A673 (cell line): ENCODE measurements at regions not wholly inside any gene's neighbourhood (a gene's known extent, or its start where the extent isn't known, plus 50 kb on each side); places are given as distances from the start of the nearest gene placed in this dataset.

Experiments
- CTCF ChIP-seq: fragments of 300-800, 200-600 bp; sonication (generic); conservative IDR thresholded peaks from 2 replicates; pipeline ENCODE4 v1.5.1; 2017; ENCODE audit warnings: low read depth, mild to moderate bottlenecking, antibody characterized with exemption, low read length, moderate library complexity, mixed read lengths
- EZH2 ChIP-seq: fragments of 200-600 bp; sonication (generic); IDR thresholded peaks from 2 replicates; pipeline ENCODE4 v1.6.1; 2017; ENCODE audit warnings: borderline replicate concordance, low read depth, mild to moderate bottlenecking, mixed read lengths, antibody characterized with exemption, low read length; ENCODE audit not compliant: poor library complexity, severe bottlenecking

DNA sequence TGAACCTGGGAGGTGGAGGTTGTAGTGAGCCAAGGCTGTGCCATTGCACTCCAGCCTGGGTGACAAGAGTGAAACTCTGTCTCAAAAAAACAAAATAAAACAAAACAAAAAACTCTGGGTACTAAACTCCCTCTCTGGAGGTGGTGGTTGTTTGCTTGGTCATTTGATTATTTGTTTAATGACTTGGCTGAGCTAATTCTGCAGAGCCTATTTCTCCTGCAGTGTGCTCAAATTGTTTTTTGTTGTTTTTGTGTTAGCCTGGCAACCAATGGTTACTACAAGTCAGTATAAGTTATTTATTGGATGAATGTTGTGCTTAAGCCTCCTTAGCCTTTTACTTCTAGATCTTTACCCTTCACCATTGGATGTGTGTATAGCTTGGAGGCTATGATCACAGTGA, 387.5 kb downstream of the ADCYAP1 start:
- TF ChIP-seq CTCF (no peak), EZH2 (no peak)
